Parathyroid adenoma (tissue), 2 donors: ENCODE measurements at regions not wholly inside any gene's neighbourhood (a gene's known extent, or its start where the extent isn't known, plus 50 kb on each side); places are given as distances from the start of the nearest gene placed in this dataset.

Experiments used
- H2AFZ ChIP-seq: fragments of 300-600 bp; sonication (generic); one replicate; pipeline ENCODE4 v1.7.0; 2017; ENCODE audit warnings: antibody characterized with exemption, mild to moderate bottlenecking
- H3K27ac ChIP-seq: fragments of 300-600 bp; sonication (generic); one replicate; pipeline ENCODE4 v1.7.0; 2017
- H3K27me3 ChIP-seq: fragments of 300-600 bp; sonication (generic); one replicate; pipeline ENCODE4 v1.7.0; 2017; ENCODE audit warnings: low read length; ENCODE audit not compliant: control insufficient read depth, insufficient read depth
- H3K36me3 ChIP-seq: fragments of 300-600 bp; sonication (generic); one replicate; pipeline ENCODE4 v1.7.0; 2017; ENCODE audit warnings: low read length; ENCODE audit not compliant: control insufficient read depth, insufficient read depth
- H3K4me1 ChIP-seq: fragments of 300-600 bp; sonication (generic); one replicate; pipeline ENCODE4 v1.7.0; 2017; ENCODE audit warnings: control low read depth
- H3K4me2 ChIP-seq: fragments of 300-600 bp; sonication (generic); one replicate; pipeline ENCODE4 v1.7.0; 2017; ENCODE audit warnings: low read length
- H3K4me3 ChIP-seq: fragments of 300-600 bp; sonication (generic); one replicate; pipeline ENCODE4 v1.7.0; 2017; ENCODE audit warnings: low read depth, low read length
- H3K79me2 ChIP-seq: fragments of 300-600 bp; sonication (generic); one replicate; pipeline ENCODE4 v1.7.0; 2017; ENCODE audit warnings: control low read depth
- H3K9ac ChIP-seq: fragments of 300-600 bp; sonication (generic); one replicate; pipeline ENCODE4 v1.7.0; 2017; ENCODE audit warnings: mild to moderate bottlenecking
- H3K9me3 ChIP-seq: fragments of 300-600 bp; sonication (generic); one replicate; pipeline ENCODE4 v1.7.0; 2017; ENCODE audit warnings: low read length; ENCODE audit not compliant: control insufficient read depth
- CTCF ChIP-seq: fragments of 300-600 bp; sonication (generic); IDR thresholded peaks from one replicate; pipeline ENCODE4 v1.7.0; 2017; ENCODE audit warnings: antibody characterized with exemption, mild to moderate bottlenecking
- donor health status: primary hyperparathyroidism.

GRCh38 chr2:176612036-176612435 lies 342.8 kb downstream of the MTX2 start:
- Histone ChIP-seq H3K4me3 (no peak overlapping the region), H3K27me3 (no peaks in the 10 kb centered on the region), H3K79me2 (no peaks in the 10 kb centered on the region), H3K9me3 (no peaks in the 10 kb centered on the region), H3K4me2 (no peak overlapping the region), H3K27ac (no peak overlapping the region), H2AFZ (no peak overlapping the region), H3K9ac (no peak overlapping the region), H3K36me3 (no peaks in the 10 kb centered on the region), H3K4me1 (no peaks in the 10 kb centered on the region)
- no peak for TF ChIP-seq CTCF

- no peak overlapping the region for H2AFZ ChIP-seq
- no peak for TF ChIP-seq CTCF
- H3K27me3 ChIP-seq, result no peaks in the 10 kb centered on the region
- no peaks in the 10 kb centered on the region for H3K4me1 ChIP-seq
- no peak overlapping the region for H3K4me2 ChIP-seq
- no peak overlapping the region for H3K27ac ChIP-seq
- H3K79me2 ChIP-seq, result no peaks in the 10 kb centered on the region
- H3K36me3 ChIP-seq, result no peaks in the 10 kb centered on the region
- no peak overlapping the region for H3K9ac ChIP-seq
- H3K4me3 ChIP-seq, result no peak overlapping the region
- no peaks in the 10 kb centered on the region for H3K9me3 ChIP-seq
Measured at GRCh38 chr2:176612736-176613135, 343.5 kb downstream of the MTX2 start.

- no peak for TF ChIP-seq CTCF
- Histone ChIP-seq H3K4me3 (no peak overlapping the region), H3K36me3 (no peaks in the 10 kb centered on the region), H3K4me2 (no peak overlapping the region), H2AFZ (no peak overlapping the region), H3K4me1 (no peaks in the 10 kb centered on the region), H3K27ac (no peak overlapping the region), H3K9me3 (no peaks in the 10 kb centered on the region), H3K79me2 (no peaks in the 10 kb centered on the region), H3K9ac (no peak overlapping the region), H3K27me3 (no peaks in the 10 kb centered on the region)
Measured at GRCh38 chr2:176613323-176613987, 344.2 kb downstream of the MTX2 start.

- H3K27me3 ChIP-seq, result no peaks in the 10 kb centered on the region
- H3K36me3 ChIP-seq, result no peaks in the 10 kb centered on the region
- H3K9me3 ChIP-seq, result no peaks in the 10 kb centered on the region
- H3K9ac ChIP-seq, result no peak overlapping the region
- no peak overlapping the region for H2AFZ ChIP-seq
- H3K4me3 ChIP-seq, result no peak overlapping the region
- no peak for TF ChIP-seq CTCF
- H3K4me1 ChIP-seq, result no peaks in the 10 kb centered on the region
- no peaks in the 10 kb centered on the region for H3K79me2 ChIP-seq
- no peak overlapping the region for H3K4me2 ChIP-seq
- no peak overlapping the region for H3K27ac ChIP-seq
Measured at GRCh38 chr2:176614049-176614448, 344.8 kb downstream of the MTX2 start.

GRCh38 chr2:176614930-176615329 lies 345.7 kb downstream of the MTX2 start:
- Histone ChIP-seq H3K9me3 (no peaks in the 10 kb centered on the region), H3K79me2 (no peaks in the 10 kb centered on the region), H3K4me2 (no peak overlapping the region), H3K27me3 (no peaks in the 10 kb centered on the region), H3K27ac (no peak overlapping the region), H3K36me3 (no peaks in the 10 kb centered on the region), H3K4me3 (no peak overlapping the region), H3K4me1 (no peaks in the 10 kb centered on the region), H2AFZ (no peak overlapping the region), H3K9ac (no peak overlapping the region)
- TF ChIP-seq CTCF, result no peak
